Esophagus muscularis mucosa (tissue), 3 donors: ENCODE measurements at regions not wholly inside any gene's neighbourhood (a gene's known extent, or its start where the extent isn't known, plus 50 kb on each side); places are given as distances from the start of the nearest gene placed in this dataset.

Experiments used
- CTCF ChIP-seq, 3 experiments: fragments of 200-600 bp in 2 of 3; fragments of 450-650 bp in 1 of 3; sonication (generic) in 2 of 3; IDR thresholded peaks; one replicate each; pipeline ENCODE4 v1.5.1; 2017 to 2019; ENCODE audit warnings: antibody characterized with exemption in 3 of 3, mild to moderate bottlenecking in 2 of 3, moderate library complexity in 1 of 3
- POLR2AphosphoS5 ChIP-seq, 2 donors: sonication (generic); formaldehyde crosslinking; IDR thresholded peaks; one replicate each; pipeline ENCODE4 v1.6.1; 2017; ENCODE audit warnings: antibody characterized with exemption in 2 of 2

GRCh38 chr3:156620901-156621300, 53.5 kb upstream of the TIPARP start:
- TF ChIP-seq CTCF (IDR thresholded peaks at IDR 0.05) (no peak), POLR2AphosphoS5 (IDR thresholded peaks at IDR 0.05) (no peak)
